ENCODE measurements at regions not wholly inside any gene's neighbourhood (a gene's known extent, or its start where the extent isn't known, plus 50 kb on each side); places are given as distances from the start of the nearest gene placed in this dataset.
"Not testable (repeated sequence)": the region's sequence is repeated elsewhere in the genome, so short reads cannot be mapped to it uniquely, and the experiment has no call there.

DNA sequence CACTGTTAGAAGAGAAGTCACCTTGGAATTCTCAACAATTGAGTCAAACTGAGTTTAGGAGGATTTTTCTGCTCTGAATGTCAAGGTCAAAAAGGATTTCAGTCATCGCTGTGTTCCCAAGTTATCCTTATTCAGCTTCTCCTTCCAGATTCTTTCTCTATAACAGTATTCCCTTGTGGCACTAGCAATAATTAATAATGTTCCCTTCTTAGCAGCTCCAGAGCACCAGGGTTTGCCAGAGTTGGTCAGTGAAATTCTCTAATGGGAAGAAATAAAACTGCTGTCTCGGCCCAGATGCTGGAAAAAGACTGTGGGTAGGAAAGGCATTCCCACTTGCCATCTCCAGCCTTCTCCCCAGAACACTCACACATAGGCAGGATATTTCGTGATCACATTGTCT lies 836.0 kb upstream of the PIK3C3 start:
- no peak for DNase-seq

DNA sequence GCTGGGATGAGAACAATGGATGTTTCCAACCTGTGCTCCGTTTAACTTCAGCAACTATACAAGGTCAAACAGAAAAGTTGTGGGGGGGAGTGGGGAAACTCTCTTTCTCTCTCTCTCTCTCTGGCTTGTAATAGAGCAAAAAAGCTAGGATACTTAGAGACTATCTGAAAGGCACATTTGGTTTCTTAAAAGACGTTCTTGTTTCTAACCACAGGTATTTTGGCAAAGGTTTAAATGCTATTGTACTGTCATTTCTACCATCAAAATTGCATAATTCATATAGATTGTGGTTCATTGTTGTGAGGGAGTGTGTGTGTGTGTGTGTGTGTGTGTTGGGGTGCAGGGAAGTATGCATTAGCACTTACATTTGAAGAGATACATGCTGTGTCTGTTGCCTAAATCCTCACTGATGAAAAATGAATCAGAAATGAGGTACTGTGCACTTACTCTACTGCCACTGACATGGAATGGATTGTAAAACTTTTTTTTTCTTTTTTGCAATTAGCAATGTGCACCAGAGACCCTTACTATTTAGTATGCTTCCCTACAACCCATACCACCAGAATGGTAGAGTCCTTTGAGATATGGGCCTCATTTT lies 841.0 kb upstream of the PIK3C3 start:
- DNase-seq: no peak

DNA sequence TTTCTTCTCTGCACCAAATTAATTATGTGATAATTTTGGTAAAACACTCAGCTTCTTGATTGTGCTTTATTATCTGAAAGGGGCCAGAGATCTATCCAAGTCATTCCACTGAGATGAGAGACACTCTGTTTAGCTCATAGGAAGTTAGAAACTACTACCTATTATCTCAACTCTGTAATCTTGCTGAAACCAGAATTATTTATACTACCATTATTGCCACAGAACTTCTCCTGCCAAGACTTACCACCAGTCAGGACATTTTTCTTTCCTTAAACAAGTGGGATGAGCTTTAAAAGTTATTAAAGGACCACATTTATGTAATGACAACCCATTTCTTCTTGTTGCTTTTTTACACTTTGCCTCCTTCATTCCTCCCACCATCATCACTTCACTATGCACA lies 855.6 kb upstream of the PIK3C3 start:
- no peak for DNase-seq

DNA sequence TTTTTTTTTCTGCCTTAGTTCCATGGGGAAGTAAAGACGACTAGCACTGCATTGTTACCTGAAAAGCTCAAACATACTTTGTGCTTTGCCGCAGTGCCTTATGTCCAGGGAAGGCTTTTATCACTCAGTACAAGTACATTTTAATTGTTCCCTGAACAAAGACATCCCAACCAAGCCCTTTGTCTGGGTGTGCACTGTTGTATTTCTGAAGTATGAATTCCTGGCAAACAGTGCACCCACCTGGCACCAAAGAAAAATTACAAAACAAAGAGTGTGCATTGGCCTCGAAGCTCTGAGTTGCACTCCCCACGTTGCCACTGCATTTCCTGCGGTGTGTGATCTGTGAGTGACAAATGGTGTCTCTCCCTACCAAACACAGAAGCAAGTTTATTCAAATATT lies 858.5 kb upstream of the PIK3C3 start:
- DNase-seq: no peak

DNA sequence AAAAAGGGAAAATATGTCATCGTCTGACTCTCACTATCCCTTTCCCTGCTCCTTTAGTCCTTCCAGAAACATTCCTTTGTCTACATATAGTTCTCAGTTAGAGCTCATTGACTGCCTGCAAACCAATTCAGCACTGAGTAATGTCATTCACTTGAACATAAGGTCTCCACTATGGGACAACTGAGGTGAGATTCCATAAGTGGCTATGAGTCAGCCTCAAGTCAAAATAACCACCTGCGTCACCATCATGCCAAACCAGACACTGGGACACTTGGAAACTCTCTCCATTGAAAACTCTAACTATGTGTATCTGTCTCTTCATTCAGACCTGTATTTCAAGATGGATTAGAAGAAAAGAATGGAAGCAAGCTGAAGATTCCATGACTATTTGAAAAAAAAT lies 878.0 kb upstream of the PIK3C3 start:
- no peak for DNase-seq

DNA sequence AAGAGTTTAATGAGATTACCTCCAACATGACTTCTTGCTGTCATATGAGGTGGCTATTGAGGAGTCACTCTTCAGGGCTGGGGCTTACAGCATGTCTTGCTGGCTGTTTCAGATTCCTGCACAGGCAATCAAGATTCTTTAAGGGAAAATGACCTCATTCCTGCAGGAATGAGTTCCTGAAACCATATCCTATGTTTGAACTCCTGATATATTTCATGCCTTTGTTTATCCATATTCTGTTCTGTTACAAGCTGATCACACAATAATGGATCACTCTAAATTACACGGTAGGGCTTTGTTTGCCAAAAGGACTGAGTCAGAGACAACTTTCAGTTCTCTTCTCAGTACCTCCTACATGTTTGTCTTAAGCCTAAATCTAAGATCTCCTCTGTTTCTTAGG lies 879.8 kb upstream of the PIK3C3 start:
- no peak for DNase-seq

DNA sequence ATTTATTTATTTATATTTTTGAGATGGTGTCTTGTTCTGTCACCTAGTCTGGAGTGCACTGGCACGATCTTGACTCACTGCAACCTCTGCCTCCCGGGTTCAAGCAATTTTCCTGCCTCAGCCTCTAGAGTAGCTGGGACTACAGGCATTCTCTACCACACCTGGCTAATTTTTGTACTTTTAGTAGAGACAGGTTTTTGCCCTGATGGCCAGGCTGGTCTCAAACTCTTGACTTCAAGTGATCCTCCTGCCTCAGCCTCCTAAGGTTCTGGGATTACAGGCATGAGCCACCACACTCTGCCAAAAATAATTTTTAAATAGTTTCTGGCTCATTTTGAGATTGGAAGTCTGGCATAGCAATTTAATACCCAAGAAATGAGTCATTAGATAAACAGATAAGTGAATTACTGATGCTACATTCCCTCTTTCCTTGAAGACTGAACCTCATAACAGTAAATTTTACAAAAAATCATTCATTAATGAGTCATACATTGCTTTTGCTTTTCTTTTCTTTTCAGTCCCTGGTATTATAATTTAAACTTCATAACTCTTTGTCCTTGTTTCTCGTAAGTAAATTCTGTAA lies 881.6 kb upstream of the PIK3C3 start:
- DNase-seq: no peak

DNA sequence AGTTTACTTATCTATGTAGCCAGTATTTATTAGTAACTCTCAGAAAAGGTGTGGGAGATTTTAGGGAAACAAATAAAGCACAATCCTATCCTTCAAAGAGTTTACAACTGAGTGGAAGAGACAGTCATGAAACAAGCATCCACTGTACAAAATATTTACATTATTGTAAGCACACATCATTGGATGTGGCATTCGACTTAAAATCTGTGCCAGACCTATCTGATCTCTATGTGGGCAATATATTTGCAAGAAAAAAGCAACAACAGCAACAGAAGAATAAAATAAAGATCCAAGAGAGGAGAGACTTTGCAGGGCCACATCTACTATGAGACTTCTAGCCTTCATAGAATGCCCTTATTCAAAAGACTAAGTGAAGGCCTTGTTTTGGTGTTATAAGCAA lies 882.1 kb upstream of the PIK3C3 start:
- DNase-seq: no peak

DNA sequence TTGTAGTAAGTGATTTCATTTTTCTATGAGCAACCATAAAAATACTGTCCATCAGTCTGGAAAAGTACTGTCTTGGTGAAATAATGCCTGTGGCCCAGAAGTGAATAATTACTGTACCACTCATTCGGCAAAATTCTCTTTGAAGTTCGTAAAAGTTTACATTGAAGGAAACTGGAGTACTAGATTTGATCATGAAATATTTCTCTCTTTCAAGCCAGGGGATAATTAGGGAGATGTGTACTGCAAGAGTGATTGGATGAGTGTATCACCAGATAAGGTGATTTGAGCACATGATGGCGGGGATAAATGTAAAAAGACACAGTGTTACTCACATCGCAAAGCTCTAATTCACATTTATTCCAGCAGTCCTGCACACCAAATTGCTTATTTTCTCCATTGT lies 883.2 kb upstream of the PIK3C3 start:
- DNase-seq: no peak

DNA sequence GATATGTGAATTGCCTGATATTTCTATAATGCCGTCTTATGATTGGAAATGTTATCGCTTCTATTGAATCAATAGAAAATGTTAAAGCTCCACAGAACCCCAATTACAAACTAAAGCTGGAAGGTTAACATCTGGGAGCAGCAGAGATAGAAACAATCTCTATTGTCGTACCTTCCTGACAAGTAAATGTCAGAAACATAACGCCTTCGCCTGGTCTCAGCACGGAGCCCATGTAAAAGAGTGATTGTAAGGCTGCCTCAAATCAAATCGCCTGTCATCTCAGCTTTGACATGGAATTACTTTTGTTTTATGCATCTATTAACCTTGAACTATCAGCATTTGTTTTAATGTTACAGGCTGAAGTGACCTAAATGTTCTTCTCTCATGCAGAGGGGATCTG lies 885.9 kb upstream of the PIK3C3 start:
- no peak for DNase-seq

DNA sequence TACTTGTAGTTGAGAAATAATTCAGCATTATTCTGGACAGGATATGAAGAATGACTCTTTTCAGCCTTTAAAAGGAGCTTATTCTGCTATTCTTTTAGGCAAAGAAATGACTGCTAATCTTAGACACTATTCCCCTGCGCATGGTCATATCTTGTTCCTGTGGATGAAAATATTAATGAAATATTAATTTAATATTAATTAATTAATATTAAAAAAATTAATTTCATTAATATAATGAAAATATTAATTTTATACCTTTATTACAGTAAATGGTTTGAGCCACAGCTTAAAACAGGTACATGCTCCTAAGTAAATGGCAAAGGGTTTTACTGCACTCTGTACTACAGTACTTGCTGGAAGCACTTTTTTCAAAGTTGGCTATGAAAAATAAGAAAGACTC lies 890.1 kb upstream of the PIK3C3 start:
- DNase-seq: no peak

DNA sequence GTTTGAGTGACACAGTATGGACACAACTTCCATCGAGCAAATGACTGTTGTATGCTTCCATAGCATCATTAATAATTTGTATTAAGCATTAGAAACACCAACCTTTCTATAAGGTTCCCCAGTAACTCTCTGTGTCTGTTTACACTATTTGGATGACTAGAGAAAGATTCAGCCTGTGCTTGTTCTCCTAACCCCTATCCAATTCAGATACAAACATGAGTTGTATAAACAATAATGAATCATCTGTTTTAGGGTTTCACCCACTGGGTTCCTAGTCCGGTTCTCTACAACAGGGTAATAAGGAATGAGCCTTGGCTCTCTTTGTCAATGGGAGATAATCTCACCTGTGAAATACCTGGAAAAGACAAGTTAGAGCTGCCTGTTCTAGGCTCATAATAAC lies 894.1 kb upstream of the PIK3C3 start:
- DNase-seq: no peak

DNA sequence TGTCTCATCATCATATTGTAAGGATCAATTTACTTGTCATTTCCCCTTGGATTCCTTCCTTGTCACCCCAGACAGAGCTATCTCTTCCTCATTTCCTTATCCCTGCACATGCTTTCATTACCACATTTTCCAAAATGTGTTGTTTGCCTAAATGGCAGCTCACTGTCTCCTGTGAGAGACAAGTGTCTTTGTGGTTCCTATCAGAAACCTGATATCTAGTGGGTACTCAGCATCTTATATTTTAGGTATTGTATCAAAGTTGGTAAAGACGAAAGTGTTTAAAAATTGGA lies 896.0 kb upstream of the PIK3C3 start:
- DNase-seq: no peak

DNA sequence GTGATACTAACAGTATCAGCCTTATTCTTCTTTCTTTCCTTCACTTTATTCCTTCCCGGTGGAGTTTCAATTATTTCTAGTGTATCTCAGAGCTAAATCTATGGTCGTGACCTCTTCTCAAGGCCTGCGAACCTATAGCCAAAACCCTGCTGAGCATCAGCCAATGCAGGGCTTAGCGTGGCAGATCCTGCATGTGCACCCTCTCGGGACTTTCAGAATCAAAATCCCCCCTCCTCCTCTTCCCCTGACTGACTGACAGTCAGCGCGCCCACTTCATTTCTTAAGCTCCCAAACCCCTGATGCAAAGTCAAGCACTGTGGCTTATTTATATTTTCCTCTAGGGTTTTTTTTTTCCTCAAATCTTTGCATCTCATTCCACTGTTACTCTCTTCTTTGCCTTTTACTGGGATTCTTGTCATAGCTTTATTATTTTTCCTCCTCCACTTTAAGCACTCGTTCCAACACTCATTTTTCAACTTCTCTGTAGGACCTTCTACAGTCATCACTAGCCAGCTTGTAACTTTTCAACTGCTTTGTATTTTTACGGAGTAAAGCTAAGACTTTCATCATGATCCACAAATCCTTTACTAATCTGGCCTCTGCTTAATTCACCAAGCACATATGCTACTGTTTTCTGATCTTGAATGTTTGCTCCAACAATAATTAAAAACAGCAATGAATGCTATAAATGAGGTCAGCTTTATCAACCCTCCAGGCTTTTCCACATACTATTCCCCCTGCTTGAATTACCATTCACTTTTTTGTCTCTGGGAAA lies 896.5 kb upstream of the PIK3C3 start:
- no peak for DNase-seq

DNA sequence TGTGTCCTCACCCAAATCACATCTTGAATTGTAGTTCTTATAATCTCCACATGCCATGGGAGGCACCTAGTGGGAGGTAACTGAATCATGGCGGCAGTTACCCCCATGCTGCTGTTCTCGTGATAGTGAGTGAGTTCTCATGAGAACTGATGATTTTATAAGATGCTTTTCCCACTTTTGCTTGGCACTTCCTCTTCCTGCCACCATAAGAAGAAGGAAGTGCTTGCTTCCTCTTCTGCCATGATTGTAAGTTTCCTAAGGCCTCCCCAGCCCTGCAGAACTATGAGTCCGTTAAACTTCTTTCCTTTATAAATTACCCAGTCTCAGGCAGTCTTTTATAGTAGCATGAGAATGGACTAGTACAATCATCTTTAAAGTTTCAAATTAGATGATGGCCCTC lies 902.4 kb upstream of the PIK3C3 start:
- no peak for DNase-seq

DNA sequence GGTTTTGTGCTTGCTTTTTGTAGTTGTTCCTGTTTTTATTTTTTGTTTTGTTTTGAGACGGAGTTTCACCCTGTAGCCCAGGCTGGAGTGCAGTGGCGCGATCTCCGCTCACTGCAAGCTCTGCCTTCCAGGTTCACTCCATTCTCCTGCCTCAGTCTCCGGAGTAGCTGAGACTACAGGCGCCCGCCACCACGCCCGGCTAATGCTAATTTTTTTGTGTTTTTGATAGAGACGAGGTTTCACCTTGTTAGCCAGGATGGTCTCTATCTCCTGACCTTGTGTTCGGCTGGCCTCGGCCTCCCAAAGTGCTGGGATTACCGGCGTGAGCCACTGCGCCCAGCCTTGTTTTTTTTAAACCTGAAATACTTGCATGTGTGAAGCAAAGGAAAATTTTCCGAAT lies 908.8 kb upstream of the PIK3C3 start:
- not testable (repeated sequence) for DNase-seq

DNA sequence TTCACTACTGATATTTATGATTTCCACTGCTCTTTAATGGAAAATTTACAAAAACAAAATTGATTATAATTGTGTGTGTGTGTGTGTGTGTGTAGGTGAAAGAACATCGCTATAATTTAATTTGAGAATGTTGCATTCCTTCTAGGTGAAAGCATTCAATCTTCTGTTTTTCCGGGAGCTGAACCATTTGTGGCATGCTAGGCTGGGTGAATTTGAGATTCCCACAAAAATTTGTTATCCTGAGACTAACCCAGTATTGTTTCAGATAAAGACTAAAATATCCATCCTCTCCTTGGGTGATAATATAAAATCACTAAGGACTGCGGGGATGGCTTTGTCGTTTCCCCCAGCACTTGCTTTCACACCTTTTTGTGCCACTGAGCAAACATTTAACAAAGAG lies 911.2 kb upstream of the PIK3C3 start:
- DNase-seq: no peak

DNA sequence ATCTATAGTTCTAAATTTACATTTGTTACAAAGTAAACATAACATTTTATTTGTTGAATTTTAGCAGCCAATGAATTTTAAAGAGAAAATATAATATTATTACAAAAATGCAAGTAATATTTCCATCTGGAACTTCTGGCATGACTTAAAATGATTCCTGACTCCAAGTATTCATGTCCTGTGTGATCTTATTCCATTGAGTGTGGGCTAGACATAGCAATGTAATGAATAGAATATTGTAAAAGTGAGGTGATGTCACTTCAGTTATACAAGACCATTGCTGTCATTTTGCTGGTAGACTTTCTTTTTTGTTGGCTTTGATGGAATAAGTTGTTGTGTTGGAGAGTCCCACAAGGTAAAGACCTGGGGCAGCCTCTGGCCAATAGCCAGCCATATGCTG lies 912.2 kb upstream of the PIK3C3 start:
- no peak for DNase-seq

DNA sequence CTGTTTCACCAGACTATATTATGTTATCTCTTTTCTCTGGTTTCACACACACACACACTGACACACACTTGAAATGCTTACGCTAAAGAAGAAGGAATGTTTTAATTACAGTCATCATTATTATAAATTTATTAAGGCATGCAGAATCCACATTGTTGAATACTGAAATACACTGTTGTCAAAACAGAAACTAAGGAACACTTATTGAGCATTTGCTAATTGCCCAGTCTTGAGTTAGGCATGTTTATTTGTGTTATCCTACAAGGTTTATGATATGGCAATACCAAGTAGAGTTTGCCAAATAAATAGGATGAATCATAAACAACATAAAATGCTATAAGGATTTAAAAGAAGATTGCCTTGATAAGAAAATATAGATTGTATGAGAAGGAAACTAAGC lies 917.0 kb upstream of the PIK3C3 start:
- no peak for DNase-seq

DNA sequence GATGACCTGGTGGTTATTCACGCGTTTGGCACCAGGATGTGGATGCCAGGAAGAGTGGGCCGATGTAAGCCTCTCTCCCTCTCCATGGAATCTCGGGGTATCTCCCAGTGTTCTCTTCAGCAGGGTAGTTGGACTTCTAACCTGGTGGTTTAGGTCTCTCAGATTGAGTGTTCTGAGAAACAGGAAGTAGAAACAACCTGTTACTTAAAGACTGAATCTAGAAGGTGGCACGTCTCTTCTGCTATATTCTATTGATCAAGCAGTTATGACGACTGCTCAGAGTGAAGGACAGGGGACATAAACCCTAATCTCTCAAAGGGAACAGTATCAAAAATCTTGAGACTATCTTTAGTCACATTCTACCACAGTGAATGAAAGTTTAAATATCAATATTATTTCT lies 918.7 kb upstream of the PIK3C3 start:
- DNase-seq: no peak

DNA sequence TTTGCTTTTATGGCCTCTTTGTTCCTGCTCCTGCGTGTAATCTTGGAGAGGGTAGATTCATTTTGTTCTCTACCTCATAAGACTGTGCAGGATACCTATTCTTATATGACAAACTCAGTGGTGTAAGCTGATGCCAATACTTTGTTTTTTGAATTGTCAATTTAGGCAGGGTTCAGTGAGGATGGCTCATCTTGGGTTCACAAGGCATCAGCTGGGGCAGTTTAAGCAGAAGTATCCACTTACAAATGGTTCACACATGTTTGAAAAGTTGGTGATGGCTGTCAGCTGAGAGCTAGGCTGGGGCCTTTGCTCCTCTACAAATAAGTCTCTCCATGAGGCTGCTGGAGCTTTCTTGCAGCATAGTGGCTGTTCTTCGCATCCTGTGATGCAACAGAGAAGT lies 920.6 kb upstream of the PIK3C3 start:
- no peak for DNase-seq

DNA sequence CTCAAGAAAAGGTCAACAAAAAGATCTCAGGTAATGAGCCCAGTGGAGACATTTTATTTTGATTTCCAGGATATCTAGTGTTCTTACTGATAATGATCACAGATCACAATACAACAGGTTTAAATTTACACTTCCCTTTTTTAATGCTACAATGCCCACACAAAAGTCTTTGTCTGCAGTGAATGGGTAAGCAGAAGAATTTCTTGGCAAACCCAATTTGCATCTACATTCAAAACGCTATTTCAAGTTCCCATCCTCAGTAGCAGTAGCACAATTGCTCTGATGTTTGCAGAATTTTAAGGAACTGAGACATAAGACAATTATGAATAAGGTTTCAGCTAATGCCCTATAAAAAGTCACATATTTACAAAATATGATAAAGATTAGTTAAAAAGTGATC lies 929.4 kb upstream of the PIK3C3 start:
- no peak for DNase-seq

DNA sequence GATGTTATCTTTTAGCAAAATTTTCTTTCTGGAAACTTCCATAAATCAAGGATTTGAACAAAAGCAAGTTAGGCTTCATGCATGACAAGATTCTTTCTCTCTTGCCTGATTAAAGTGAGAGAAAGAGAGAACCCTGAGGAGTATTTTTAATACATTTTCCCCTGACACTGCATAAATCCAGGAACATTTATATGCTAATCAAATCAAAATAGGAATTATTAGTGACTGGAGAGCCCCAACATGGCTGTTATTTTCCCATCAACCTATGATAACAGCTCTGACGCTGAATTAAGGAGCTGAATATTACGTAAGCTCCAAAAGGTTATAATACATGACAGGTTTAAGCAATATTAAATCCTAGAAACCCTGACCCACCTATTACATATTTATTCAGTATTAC lies 930.2 kb upstream of the PIK3C3 start:
- DNase-seq: no peak

DNA sequence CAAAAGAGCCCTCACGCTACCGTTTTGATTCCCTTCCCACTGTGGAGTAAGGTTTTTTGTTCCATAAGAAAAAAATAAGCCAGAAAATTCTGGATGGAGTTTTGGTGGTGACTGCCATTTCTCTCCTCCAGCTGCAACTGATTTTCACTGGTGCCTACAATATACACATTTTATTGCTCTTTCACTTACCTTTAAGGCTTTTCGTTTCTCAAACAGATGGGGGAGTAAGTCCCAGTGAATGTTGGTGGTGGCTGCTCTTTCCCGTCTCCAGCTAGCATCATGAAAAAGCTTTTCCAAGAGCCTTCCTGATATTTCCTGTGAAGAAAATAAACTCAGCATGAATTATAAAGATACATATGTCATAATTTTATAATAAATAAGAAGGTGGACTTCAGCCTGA lies 932.5 kb upstream of the PIK3C3 start:
- DNase-seq: no peak

DNA sequence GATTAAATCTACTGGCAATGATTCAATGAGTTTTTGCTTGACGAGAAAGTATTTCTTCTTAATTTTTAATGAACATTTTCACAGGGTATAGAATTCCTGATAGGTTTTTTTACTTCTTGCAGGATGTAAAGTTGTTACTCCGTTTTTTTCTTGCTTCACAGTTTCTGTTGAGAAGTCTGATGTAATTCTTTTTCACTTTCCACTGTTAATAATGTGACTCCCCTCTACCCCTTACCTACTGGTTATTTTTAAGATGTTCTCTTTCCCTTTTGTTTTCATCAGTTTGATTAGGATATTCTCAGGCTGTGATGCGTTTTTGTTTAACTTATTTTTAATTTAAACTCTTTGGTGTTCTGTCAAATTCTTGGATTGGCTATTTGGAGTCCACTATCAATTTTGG lies 933.9 kb upstream of the PIK3C3 start:
- DNase-seq: no peak
